ENCODE measurements at regions not wholly inside any gene's neighbourhood (a gene's known extent, or its start where the extent isn't known, plus 50 kb on each side); places are given as distances from the start of the nearest gene placed in this dataset.

DNA sequence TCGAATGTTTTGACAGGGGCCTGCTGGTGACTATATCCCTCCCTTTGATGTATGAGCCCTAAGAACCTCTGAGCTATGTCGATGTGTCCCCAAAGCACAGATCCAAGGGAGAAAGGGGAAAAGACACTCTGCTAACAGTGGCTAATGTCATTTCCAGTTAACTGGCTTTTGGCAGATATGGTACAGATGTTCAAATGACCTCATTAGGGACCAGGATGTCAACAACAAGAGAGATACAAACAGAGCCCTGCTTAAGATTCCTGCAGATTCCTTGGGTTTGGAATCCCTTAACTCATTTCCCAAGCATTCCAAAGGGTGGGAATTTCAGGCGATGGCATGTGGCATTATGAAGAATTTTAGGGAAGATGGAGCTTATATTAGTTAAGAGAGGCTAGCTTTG lies 517.3 kb downstream of the SOX6 start:
- no peak for TF ChIP-seq EZH2 (IDR thresholded peaks at IDR 0.05)
- no peak for TF ChIP-seq FOXP2 (optimal IDR thresholded peaks at IDR 0.05; ENCODE audit: control extremely low read depth, extremely low read length, insufficient read depth)

All from SK-N-MC (cell line).